Stimulated activated effector memory CD8-positive, alpha-beta T cell treated with anti-CD3 and anti-CD28 coated beads, Interleukin-12 subunit alpha, Interleukin-12 subunit beta, amount 100 ng/mL, for 72 hours (primary cell): ENCODE measurements at regions not wholly inside any gene's neighbourhood (a gene's known extent, or its start where the extent isn't known, plus 50 kb on each side); places are given as distances from the start of the nearest gene placed in this dataset.

Source experiments
- ATAC-seq: fragments of 150-1000 bp; cut with Tn5 transposase; 2 replicates; pipeline ENCODE4 v1.10.0; 2021
- DNase-seq, 2 donors: peaks; one replicate each; pipeline ENCODE4 v3.0.0; 2021 to 2022; ENCODE audit warnings: low spot score in 2 of 2
- H3K27ac Mint-ChIP-seq: one replicate; pipeline ENCODE4 v1.8.0; 2022; ENCODE audit warnings: mild to moderate bottlenecking, mixed read lengths
- H3K36me3 Mint-ChIP-seq: one replicate; pipeline ENCODE4 v1.8.0; 2022; ENCODE audit warnings: mild to moderate bottlenecking, mixed read lengths
- H3K4me1 Mint-ChIP-seq: one replicate; pipeline ENCODE4 v1.8.0; 2022; ENCODE audit warnings: mixed read lengths
- H3K4me3 Mint-ChIP-seq: one replicate; pipeline ENCODE4 v1.8.0; 2022; ENCODE audit warnings: mild to moderate bottlenecking, mixed read lengths
- H3K9me3 Mint-ChIP-seq: one replicate; pipeline ENCODE4 v1.8.0; 2022; ENCODE audit warnings: mixed read lengths

DNA sequence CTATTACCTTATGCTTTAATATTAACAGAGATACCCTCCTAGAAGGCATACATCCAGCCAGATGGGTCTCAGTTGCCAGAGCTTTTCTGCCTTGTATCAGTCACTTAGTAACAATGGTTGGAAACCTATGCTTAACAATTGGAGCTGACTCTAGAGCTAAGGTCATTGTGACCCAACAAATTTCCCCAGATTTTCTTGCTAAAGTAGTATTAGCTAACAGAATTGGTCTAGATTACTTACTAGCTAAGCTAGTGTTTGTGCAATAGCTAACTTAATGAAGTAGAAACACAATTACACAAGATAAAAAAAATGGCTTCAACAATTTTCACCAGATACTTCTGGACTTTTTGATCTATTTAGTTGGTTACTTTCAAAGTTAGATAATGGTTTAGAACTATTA lies 236.9 kb downstream of the NSUN3 start:
- H3K36me3 Mint-ChIP-seq: no peaks in the 10 kb centered on the region
- no peak overlapping the region for H3K4me3 Mint-ChIP-seq
- no peak overlapping the region for H3K27ac Mint-ChIP-seq
- no peaks in the 10 kb centered on the region for H3K9me3 Mint-ChIP-seq
- ATAC-seq: no peak
- H3K4me1 Mint-ChIP-seq: no peaks in the 10 kb centered on the region
- no peak for DNase-seq

DNA sequence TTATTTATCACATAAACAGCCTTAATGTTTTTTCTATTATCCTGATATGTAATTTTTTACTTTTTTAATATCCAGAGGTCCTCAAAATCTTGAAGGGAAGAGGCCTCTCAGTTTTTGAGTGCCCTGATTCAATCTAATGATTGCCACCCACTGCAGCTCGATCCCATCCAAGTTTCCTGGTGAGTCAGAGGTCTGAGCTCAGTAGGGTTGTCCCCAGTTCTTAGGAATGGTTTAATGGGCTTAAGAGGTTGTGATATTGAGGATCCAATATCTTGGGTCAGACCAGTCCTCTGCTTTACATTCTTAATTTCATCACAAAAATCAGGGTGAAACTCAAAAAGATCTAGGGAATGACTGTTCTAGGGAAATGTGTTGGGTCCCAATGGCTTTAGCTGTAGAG lies 238.5 kb downstream of the NSUN3 start:
- H3K4me3 Mint-ChIP-seq: no peak overlapping the region
- H3K9me3 Mint-ChIP-seq: no peaks in the 10 kb centered on the region
- no peaks in the 10 kb centered on the region for H3K4me1 Mint-ChIP-seq
- no peaks in the 10 kb centered on the region for H3K36me3 Mint-ChIP-seq
- no peak for ATAC-seq
- no peak for DNase-seq
- no peak overlapping the region for H3K27ac Mint-ChIP-seq

DNA sequence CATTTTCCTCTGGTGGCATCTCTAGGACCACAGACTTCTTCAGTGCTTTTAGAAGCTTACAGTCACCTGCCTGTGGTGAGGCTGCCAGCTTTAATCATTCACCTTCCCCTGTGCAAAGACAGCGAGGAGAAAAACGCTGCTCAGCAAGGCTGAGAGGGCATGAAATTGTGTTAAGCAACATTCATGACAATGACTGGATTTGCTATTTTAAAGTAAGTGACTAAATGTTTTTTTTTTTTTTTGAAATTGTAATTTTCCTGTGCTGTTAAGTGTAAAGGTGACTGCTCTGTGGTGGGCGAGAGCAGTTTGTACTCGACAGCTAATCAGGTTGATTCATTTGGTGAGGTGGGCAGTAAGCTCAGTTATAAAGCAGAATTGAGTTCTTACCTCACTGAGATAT lies 240.4 kb downstream of the NSUN3 start:
- no peaks in the 10 kb centered on the region for H3K9me3 Mint-ChIP-seq
- no peaks in the 10 kb centered on the region for H3K36me3 Mint-ChIP-seq
- H3K4me1 Mint-ChIP-seq: no peaks in the 10 kb centered on the region
- no peak for DNase-seq
- ATAC-seq: no peak
- H3K27ac Mint-ChIP-seq: no peak overlapping the region
- H3K4me3 Mint-ChIP-seq: no peak overlapping the region

DNA sequence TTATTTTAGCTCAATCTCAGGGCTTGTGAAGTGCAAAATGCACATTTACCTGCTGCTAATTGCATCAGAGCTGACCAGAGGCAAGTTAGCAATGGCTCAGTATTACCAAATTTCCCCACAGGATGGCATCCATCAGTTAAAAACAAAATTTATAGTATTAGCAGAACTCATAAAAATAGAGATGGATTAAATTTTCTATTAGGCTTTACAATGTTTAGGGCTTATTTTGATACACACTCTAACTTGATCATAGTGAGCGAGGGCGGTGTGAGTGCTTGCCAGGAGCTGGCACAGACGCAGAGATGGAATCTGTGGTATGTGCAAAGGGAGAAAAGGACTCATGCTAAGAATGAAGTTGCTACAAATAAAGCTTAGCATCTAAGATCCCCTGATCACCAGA lies 241.0 kb downstream of the NSUN3 start:
- Mint-ChIP-seq H3K4me3 (no peak overlapping the region), H3K36me3 (no peaks in the 10 kb centered on the region), H3K4me1 (no peaks in the 10 kb centered on the region), H3K9me3 (no peaks in the 10 kb centered on the region), H3K27ac (no peak overlapping the region)
- DNase-seq (no peak), ATAC-seq (no peak)

DNA sequence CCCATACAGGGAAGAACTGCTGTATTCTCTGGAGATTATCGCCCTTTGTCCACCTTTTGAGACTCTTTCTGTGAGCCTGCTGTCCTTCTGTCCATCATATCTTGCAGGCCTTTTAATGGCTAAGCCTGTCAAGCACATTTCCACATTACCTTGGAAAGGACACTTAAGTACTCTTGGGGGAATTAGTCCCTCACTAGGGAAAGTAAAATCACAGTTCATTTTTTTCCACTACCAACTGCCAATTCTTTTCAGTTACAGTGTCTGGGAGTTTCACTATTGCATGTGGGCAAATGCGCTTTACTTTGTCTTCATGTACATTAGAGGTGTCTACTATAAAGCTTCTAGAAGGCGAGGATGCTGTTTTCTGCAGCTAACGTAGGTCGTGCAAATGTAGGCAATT lies 242.1 kb downstream of the NSUN3 start:
- H3K36me3 Mint-ChIP-seq: no peaks in the 10 kb centered on the region
- H3K4me1 Mint-ChIP-seq: no peaks in the 10 kb centered on the region
- DNase-seq (no peak), ATAC-seq (no peak)
- no peaks in the 10 kb centered on the region for H3K9me3 Mint-ChIP-seq
- no peak overlapping the region for H3K27ac Mint-ChIP-seq
- H3K4me3 Mint-ChIP-seq: no peak overlapping the region

- Mint-ChIP-seq H3K9me3 (no peaks in the 10 kb centered on the region), H3K36me3 (no peaks in the 10 kb centered on the region), H3K27ac (no peak overlapping the region), H3K4me1 (no peaks in the 10 kb centered on the region), H3K4me3 (no peak overlapping the region)
- ATAC-seq (no peak), DNase-seq (no peak)
These were observed 243.2 kb downstream of the NSUN3 start for GRCh38 chr3:94305835-94306611.

GRCh38 chr3:94307588-94307987 lies 244.7 kb downstream of the NSUN3 start:
- Mint-ChIP-seq H3K4me1 (no peaks in the 10 kb centered on the region), H3K36me3 (no peaks in the 10 kb centered on the region), H3K9me3 (no peaks in the 10 kb centered on the region), H3K27ac (no peak overlapping the region), H3K4me3 (no peak overlapping the region)
- ATAC-seq (no peak), DNase-seq (no peak)

GRCh38 chr3:94308767-94309166 lies 245.9 kb downstream of the NSUN3 start:
- Mint-ChIP-seq H3K4me1 (no peaks in the 10 kb centered on the region), H3K9me3 (no peaks in the 10 kb centered on the region)

GRCh38 chr3:94310341-94311135 lies 247.7 kb downstream of the NSUN3 start:
- no peak overlapping the region for H3K4me3 Mint-ChIP-seq
- ATAC-seq (no peak), DNase-seq (no peak)
- peaks cover 2% of the 10 kb centered on the region for H3K9me3 Mint-ChIP-seq
- H3K36me3 Mint-ChIP-seq: no peaks in the 10 kb centered on the region
- H3K27ac Mint-ChIP-seq: no peak overlapping the region
- H3K4me1 Mint-ChIP-seq: no peaks in the 10 kb centered on the region

More at GRCh38 chr3:94308767-94309166, 245.9 kb downstream of the NSUN3 start:
- Mint-ChIP-seq H3K4me3 (no peak overlapping the region), H3K27ac (no peak overlapping the region), H3K36me3 (no peaks in the 10 kb centered on the region)
- DNase-seq (no peak), ATAC-seq (no peak)

DNA sequence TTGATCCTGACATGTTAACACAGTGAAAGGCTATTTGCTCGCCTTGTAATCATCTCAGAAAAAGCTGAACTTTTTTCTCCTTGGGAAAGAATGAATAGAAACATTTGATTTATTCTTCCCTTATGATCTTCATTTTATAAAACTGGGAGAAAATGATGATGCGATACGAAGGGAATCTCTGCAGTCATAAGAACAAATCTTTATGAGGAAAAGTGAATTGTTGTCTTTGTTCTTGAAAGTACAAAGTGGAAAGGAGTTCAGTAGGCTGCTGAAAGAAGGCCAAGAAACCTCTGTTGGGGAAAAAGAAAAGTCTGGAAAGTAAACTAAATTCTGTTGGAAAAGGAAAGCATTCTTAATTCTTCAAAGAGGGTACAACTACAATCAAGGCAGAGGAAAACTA lies 248.8 kb downstream of the NSUN3 start:
- H3K27ac Mint-ChIP-seq: no peak overlapping the region
- no peak overlapping the region for H3K4me3 Mint-ChIP-seq
- ATAC-seq: no peak

GRCh38 chr3:94314218-94314883 lies 251.5 kb downstream of the NSUN3 start:
- Mint-ChIP-seq H3K9me3 (peaks cover 8% of the 10 kb centered on the region), H3K27ac (no peak overlapping the region), H3K4me3 (no peak overlapping the region), H3K4me1 (no peaks in the 10 kb centered on the region), H3K36me3 (no peaks in the 10 kb centered on the region)
- no peak for ATAC-seq
- DNase-seq: no peak

More for the DNA sequence above, 248.8 kb downstream of the NSUN3 start:
- H3K9me3 Mint-ChIP-seq: peaks cover 8% of the 10 kb centered on the region
- no peak for DNase-seq
- no peaks in the 10 kb centered on the region for H3K4me1 Mint-ChIP-seq
- H3K36me3 Mint-ChIP-seq: no peaks in the 10 kb centered on the region

GRCh38 chr3:94317017-94317416 lies 254.2 kb downstream of the NSUN3 start:
- H3K4me3 Mint-ChIP-seq: no peak overlapping the region
- no peaks in the 10 kb centered on the region for H3K4me1 Mint-ChIP-seq
- H3K9me3 Mint-ChIP-seq: peaks cover 15% of the 10 kb centered on the region
- no peaks in the 10 kb centered on the region for H3K36me3 Mint-ChIP-seq
- DNase-seq (no peak), ATAC-seq (no peak)
- H3K27ac Mint-ChIP-seq: no peak overlapping the region

GRCh38 chr3:94323596-94323995 lies 260.7 kb downstream of the NSUN3 start:
- no peak for ATAC-seq
- H3K27ac Mint-ChIP-seq: no peak overlapping the region

GRCh38 chr3:94331831-94332230 lies 269.0 kb downstream of the NSUN3 start:
- H3K27ac Mint-ChIP-seq: no peak overlapping the region
- H3K4me1 Mint-ChIP-seq: no peaks in the 10 kb centered on the region
- no peak overlapping the region for H3K4me3 Mint-ChIP-seq
- H3K36me3 Mint-ChIP-seq: no peaks in the 10 kb centered on the region
- ATAC-seq: no peak
- DNase-seq: no peak
- peaks cover 7% of the 10 kb centered on the region for H3K9me3 Mint-ChIP-seq

More at GRCh38 chr3:94323596-94323995, 260.7 kb downstream of the NSUN3 start:
- no peaks in the 10 kb centered on the region for H3K36me3 Mint-ChIP-seq
- no peak for DNase-seq
- no peaks in the 10 kb centered on the region for H3K4me1 Mint-ChIP-seq
- peaks cover 9% of the 10 kb centered on the region for H3K9me3 Mint-ChIP-seq
- H3K4me3 Mint-ChIP-seq: no peak overlapping the region

DNA sequence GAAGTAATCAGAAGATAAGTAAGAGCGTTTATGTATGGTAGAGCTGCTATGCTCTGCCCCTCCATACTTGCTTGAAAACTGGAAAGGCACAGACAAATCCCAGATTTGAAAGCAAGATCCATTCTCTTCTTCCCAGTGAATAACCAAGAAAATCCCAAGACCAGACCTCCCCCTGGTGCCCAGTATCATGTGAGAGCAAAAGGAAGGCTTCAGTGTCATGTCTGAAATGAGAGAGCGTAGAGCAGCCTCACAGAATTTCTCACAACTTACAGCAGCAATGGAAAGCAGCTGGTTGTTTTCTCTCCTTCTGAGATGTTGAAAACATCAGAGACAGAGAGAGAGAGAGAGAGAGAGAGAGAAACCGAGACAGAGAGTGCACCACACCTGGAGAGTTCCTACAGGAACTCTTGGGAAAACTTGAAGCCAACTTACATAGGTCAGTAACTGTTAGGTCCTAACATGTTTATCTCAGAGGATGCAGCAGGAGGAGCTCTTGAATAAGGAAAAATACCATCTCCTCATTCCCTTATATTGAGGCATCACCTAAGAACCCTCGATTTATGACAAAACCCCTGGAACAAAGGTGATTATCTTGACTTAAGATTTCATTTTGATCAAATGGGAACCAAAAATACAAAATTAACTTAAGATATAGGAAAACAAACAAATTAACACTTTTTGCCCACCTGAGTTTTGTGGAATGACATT lies 273.3 kb downstream of the NSUN3 start:
- no peaks in the 10 kb centered on the region for H3K4me1 Mint-ChIP-seq
- DNase-seq (no peak), ATAC-seq (no peak)
- no peak overlapping the region for H3K4me3 Mint-ChIP-seq
- peaks cover 9% of the 10 kb centered on the region for H3K9me3 Mint-ChIP-seq
- H3K36me3 Mint-ChIP-seq: no peaks in the 10 kb centered on the region
- H3K27ac Mint-ChIP-seq: no peak overlapping the region
